ENCODE measurements at regions not wholly inside any gene's neighbourhood (a gene's known extent, or its start where the extent isn't known, plus 50 kb on each side); places are given as distances from the start of the nearest gene placed in this dataset.

- no peak for TF ChIP-seq CTCF (IDR thresholded peaks at IDR 0.05)
- intact Hi-C loops (cut with DNase I): no loop called here
- Histone ChIP-seq H3K4me3 (no peak overlapping the region), H3K27ac (peak overlapping the region in 1 of 10 donors; percentile 24), H3K9me3 (peaks cover 0 to 34% (median 14%) of the 10 kb centered on the region in 11 donors), H3K27me3 (no peaks in the 10 kb centered on the region), H3K36me3 (no peaks in the 10 kb centered on the region), H3K4me1 (peaks cover 0 to 10% (median 0%) of the 10 kb centered on the region in 9 donors)
- 64 to 65% methylated on average over 2 of the region's 2 CpGs for WGBS, 2 donors
- ATAC-seq (no peak), DNase-seq (no peak)
Observed at GRCh38 chr3:154799800-154800199, 280.3 kb upstream of the MME start.

- Histone ChIP-seq H3K27ac (peak overlapping the region in 2 of 10 donors; percentile 17 to 58), H3K36me3 (no peaks in the 10 kb centered on the region), H3K9me3 (no peaks in the 10 kb centered on the region), H3K4me1 (peaks cover 0 to 21% (median 0%) of the 10 kb centered on the region in 9 donors), H3K4me3 (no peak overlapping the region), H3K27me3 (no peaks in the 10 kb centered on the region)
- intact Hi-C loops (cut with DNase I): no loop called here
- DNase-seq: no peak
- WGBS, 2 donors: 46 to 60% methylated on average over 2 of the region's 2 CpGs
- TF ChIP-seq CTCF (IDR thresholded peaks at IDR 0.05): no peak
- ATAC-seq: peak in 5 of 8 donors; percentile 29 to 72 (median 51)
Observed at GRCh38 chr3:154795582-154795981, 284.5 kb upstream of the MME start.

GRCh38 chr3:154794814-154795445, 285.2 kb upstream of the MME start:
- H3K27ac ChIP-seq: peak overlapping the region in 2 of 10 donors; percentile 17 to 58
- H3K36me3 ChIP-seq: no peaks in the 10 kb centered on the region
- no peaks in the 10 kb centered on the region for H3K27me3 ChIP-seq
- H3K9me3 ChIP-seq: no peaks in the 10 kb centered on the region
- no peak for TF ChIP-seq CTCF (IDR thresholded peaks at IDR 0.05)
- H3K4me1 ChIP-seq: peaks cover 0 to 21% (median 0%) of the 10 kb centered on the region in 9 donors
- DNase-seq (no peak), ATAC-seq (peak in 2 of 8 donors; percentile 34 to 45)
- no peak overlapping the region for H3K4me3 ChIP-seq
- intact Hi-C loops (cut with DNase I): no loop called here

GRCh38 chr3:154794391-154794790, 285.7 kb upstream of the MME start:
- peak in 3 of 8 donors; percentile 46 to 62 (median 46) for ATAC-seq
- Histone ChIP-seq H3K27me3 (no peaks in the 10 kb centered on the region), H3K36me3 (no peaks in the 10 kb centered on the region), H3K27ac (peak overlapping the region in 2 of 10 donors; percentile 17 to 58), H3K4me1 (peaks cover 0 to 21% (median 0%) of the 10 kb centered on the region in 9 donors), H3K4me3 (no peak overlapping the region), H3K9me3 (no peaks in the 10 kb centered on the region)
- TF ChIP-seq CTCF (IDR thresholded peaks at IDR 0.05): no peak
- 70 to 76% methylated on average over 1 of the region's 1 CpG for WGBS, 2 donors
- intact Hi-C loops (cut with DNase I): no loop called here
- DNase-seq: no peak
